ENCODE measurements at regions not wholly inside any gene's neighbourhood (a gene's known extent, or its start where the extent isn't known, plus 50 kb on each side); places are given as distances from the start of the nearest gene placed in this dataset.

- no peaks in the 10 kb centered on the region for H3K36me3 Mint-ChIP-seq (ENCODE audit: low read depth)
- Histone ChIP-seq H3K4me1 (ENCODE audit: control insufficient read depth, insufficient read depth, low read length) (no peaks in the 10 kb centered on the region), H3K9ac (ENCODE audit: extremely low read depth, low read length, poor library complexity, severe bottlenecking) (no peak overlapping the region), H3K27ac (ENCODE audit: low read depth, low read length) (no peak overlapping the region), H3K27me3 (ENCODE audit: control insufficient read depth, insufficient read depth, low read length, poor library complexity, severe bottlenecking) (no peaks in the 10 kb centered on the region), H3K36me3 (ENCODE audit: control insufficient read depth, insufficient read depth, low read length) (no peaks in the 10 kb centered on the region), H3K9me3 (ENCODE audit: control insufficient read depth, low read length) (no peaks in the 10 kb centered on the region), H3K4me3 (ENCODE audit: low read length) (no peak overlapping the region)
- TF ChIP-seq CTCF (conservative IDR thresholded peaks at IDR 0.05) = no peak
- no peak for DNase-seq
- no peak overlapping the region for H3K27ac Mint-ChIP-seq
- WGBS, 2 experiments (ENCODE audit: insufficient coverage in 1 of 2, insufficient read length in 1 of 2) = 92 to 93% methylated on average over 2 to 5 of the region's 5 CpGs
- peaks cover 12% of the 10 kb centered on the region for H3K4me1 Mint-ChIP-seq
- no peak overlapping the region for H3K4me3 Mint-ChIP-seq
- H3K9me3 Mint-ChIP-seq = no peaks in the 10 kb centered on the region
- no peaks in the 10 kb centered on the region for H3K27me3 Mint-ChIP-seq (ENCODE audit: insufficient read depth)
Measured at GRCh38 chr5:111602817-111603445, 90.6 kb upstream of the STARD4 start.

- Mint-ChIP-seq H3K4me3 (no peak overlapping the region), H3K27me3 (ENCODE audit: insufficient read depth) (peaks cover 3% of the 10 kb centered on the region), H3K9me3 (no peaks in the 10 kb centered on the region), H3K27ac (no peak overlapping the region), H3K36me3 (ENCODE audit: low read depth) (no peaks in the 10 kb centered on the region), H3K4me1 (peaks cover 12% of the 10 kb centered on the region)
- DNase-seq = no peak
- no peak for TF ChIP-seq CTCF (conservative IDR thresholded peaks at IDR 0.05)
- no peak overlapping the region for H3K27ac ChIP-seq (ENCODE audit: low read depth, low read length)
- H3K36me3 ChIP-seq (ENCODE audit: control insufficient read depth, insufficient read depth, low read length) = no peaks in the 10 kb centered on the region
- H3K27me3 ChIP-seq (ENCODE audit: control insufficient read depth, insufficient read depth, low read length, poor library complexity, severe bottlenecking) = no peaks in the 10 kb centered on the region
- H3K4me1 ChIP-seq (ENCODE audit: control insufficient read depth, insufficient read depth, low read length) = no peaks in the 10 kb centered on the region
- no peak overlapping the region for H3K9ac ChIP-seq (ENCODE audit: extremely low read depth, low read length, poor library complexity, severe bottlenecking)
- 83% methylated on average over 2 of the region's 2 CpGs; no CpG with 5 or more reads in 1 of the 2 experiments for WGBS, 2 experiments (ENCODE audit: insufficient coverage in 1 of 2, insufficient read length in 1 of 2)
- H3K4me3 ChIP-seq (ENCODE audit: low read length) = no peak overlapping the region
- no peaks in the 10 kb centered on the region for H3K9me3 ChIP-seq (ENCODE audit: control insufficient read depth, low read length)
Measured at GRCh38 chr5:111598996-111599395, 86.7 kb upstream of the STARD4 start.

GRCh38 chr5:111597491-111597890, 85.2 kb upstream of the STARD4 start:
- Mint-ChIP-seq H3K4me1 (peaks cover 5% of the 10 kb centered on the region), H3K36me3 (ENCODE audit: low read depth) (no peaks in the 10 kb centered on the region), H3K27me3 (ENCODE audit: insufficient read depth) (peaks cover 3% of the 10 kb centered on the region), H3K27ac (no peak overlapping the region), H3K9me3 (no peaks in the 10 kb centered on the region), H3K4me3 (no peak overlapping the region)
- Histone ChIP-seq H3K36me3 (ENCODE audit: control insufficient read depth, insufficient read depth, low read length) (no peaks in the 10 kb centered on the region), H3K4me3 (ENCODE audit: low read length) (no peak overlapping the region), H3K9me3 (ENCODE audit: control insufficient read depth, low read length) (no peaks in the 10 kb centered on the region), H3K9ac (ENCODE audit: extremely low read depth, low read length, poor library complexity, severe bottlenecking) (no peak overlapping the region), H3K27me3 (ENCODE audit: control insufficient read depth, insufficient read depth, low read length, poor library complexity, severe bottlenecking) (no peaks in the 10 kb centered on the region), H3K4me1 (ENCODE audit: control insufficient read depth, insufficient read depth, low read length) (no peaks in the 10 kb centered on the region), H3K27ac (ENCODE audit: low read depth, low read length) (no peak overlapping the region)
- WGBS, 2 experiments (ENCODE audit: insufficient coverage in 1 of 2, insufficient read length in 1 of 2) = 96 to 100% methylated on average over 1 to 2 of the region's 2 CpGs
- no peak for TF ChIP-seq CTCF (conservative IDR thresholded peaks at IDR 0.05)
- no peak for DNase-seq
